GM12891 (cell line): ENCODE measurements at regions not wholly inside any gene's neighbourhood (a gene's known extent, or its start where the extent isn't known, plus 50 kb on each side); places are given as distances from the start of the nearest gene placed in this dataset.

ENCODE experiments used
- POLR2A ChIP-seq: IDR thresholded peaks from 2 replicates; pipeline ENCODE4 v1.6.1; 2011; ENCODE audit warnings: low read depth, low read length, control low read depth
- POLR2AphosphoS5 ChIP-seq: IDR thresholded peaks from 2 replicates; pipeline ENCODE4 v1.6.1; 2011; ENCODE audit warnings: low read depth, low read length, control low read depth

DNA sequence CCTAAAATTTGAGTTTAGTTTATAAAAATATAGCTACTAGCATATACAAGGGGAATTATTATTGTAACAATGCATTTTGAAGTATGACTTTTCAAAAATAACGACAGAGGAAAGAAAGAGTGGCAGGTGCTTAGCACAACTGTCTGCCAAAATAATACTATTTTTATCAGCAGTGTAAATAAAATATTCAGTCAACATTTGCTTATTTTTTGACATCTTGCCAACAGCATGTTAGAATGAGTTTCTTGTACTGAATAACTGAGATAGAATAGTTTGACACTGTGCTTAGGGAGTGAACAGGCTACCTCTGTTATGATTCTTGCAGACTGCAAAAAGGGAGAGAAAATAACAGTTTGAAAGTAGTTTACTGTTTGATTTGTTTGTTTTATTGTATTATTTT is 909.8 kb downstream of the BRINP3 start:
- TF ChIP-seq POLR2AphosphoS5 (no peak), POLR2A (no peak)
